ENCODE measurements at regions not wholly inside any gene's neighbourhood (a gene's known extent, or its start where the extent isn't known, plus 50 kb on each side); places are given as distances from the start of the nearest gene placed in this dataset.
"Not testable (repeated sequence)": the region's sequence is repeated elsewhere in the genome, so short reads cannot be mapped to it uniquely, and the experiment has no call there.

DNA sequence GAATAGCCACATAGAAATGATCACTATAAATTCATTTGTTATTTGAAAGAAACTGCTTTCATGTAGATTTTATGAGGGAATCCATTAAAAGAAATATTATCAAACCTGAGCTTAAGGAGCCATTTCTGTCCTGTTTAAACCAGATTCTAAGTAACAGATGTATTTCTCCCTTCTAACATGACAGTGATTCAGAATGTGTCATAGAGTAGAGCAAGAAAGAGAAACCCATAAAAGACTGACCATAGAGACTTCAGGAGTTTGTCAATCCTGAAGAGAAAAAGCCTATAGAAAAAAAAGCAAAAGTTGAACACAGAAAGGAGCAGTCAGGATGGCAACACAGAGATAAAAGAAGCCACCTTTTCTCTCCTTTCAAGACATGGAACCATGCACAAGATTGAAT, 390.6 kb downstream of the PRIM2 start:
- not testable (repeated sequence) for H3K36me3 ChIP-seq (ENCODE audit: control insufficient read depth in 4 of 4, insufficient read depth in 4 of 4, low read length in 4 of 4); H3K9me3 ChIP-seq (ENCODE audit: control insufficient read depth in 4 of 4, insufficient read depth in 3 of 4, low read length in 3 of 4); H3K27ac ChIP-seq (ENCODE audit: low read depth in 1 of 2, low read length in 1 of 2); H3K27me3 ChIP-seq (ENCODE audit: control insufficient read depth in 3 of 3, insufficient read depth in 3 of 3, low read length in 2 of 3); H3K4me1 ChIP-seq (ENCODE audit: control insufficient read depth in 5 of 5, insufficient read depth in 5 of 5, low read length in 5 of 5); H3K4me3 ChIP-seq; H3K9ac ChIP-seq (ENCODE audit: insufficient read depth in 1 of 2, low read length in 2 of 2); DNase-seq; ATAC-seq (ENCODE audit: insufficient read depth, low FRiP score)

DNA sequence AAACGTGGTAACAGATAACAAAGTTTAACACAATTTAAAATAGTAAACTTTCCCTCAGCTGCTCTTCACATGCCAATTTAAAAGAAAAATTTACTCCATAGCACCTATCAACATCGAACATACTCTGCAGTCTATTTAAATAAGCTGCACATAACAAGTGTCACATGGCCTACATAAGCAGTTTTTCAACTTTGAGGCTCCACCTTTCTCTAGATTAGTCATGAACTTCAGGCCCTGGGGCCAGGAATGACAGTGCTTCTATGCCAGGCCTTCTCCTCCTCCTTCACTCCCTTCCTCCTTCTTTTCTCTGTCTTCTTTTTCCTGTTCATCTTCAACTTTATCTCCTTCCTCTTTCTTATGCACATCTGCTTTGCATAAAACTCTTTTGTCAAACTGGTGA, 405.1 kb downstream of the PRIM2 start:
- ATAC-seq (ENCODE audit: insufficient read depth, low FRiP score); H3K9me3 ChIP-seq (ENCODE audit: control insufficient read depth in 4 of 4, insufficient read depth in 3 of 4, low read length in 3 of 4); H3K36me3 ChIP-seq (ENCODE audit: control insufficient read depth in 4 of 4, insufficient read depth in 4 of 4, low read length in 4 of 4); H3K9ac ChIP-seq (ENCODE audit: insufficient read depth in 1 of 2, low read length in 2 of 2); H3K27ac ChIP-seq (ENCODE audit: low read depth in 1 of 2, low read length in 1 of 2); H3K27me3 ChIP-seq (ENCODE audit: control insufficient read depth in 3 of 3, insufficient read depth in 3 of 3, low read length in 2 of 3); DNase-seq; H3K4me3 ChIP-seq; H3K4me1 ChIP-seq (ENCODE audit: control insufficient read depth in 5 of 5, insufficient read depth in 5 of 5, low read length in 5 of 5): not testable (repeated sequence)
- 58 to 69% methylated on average over 1 of the region's 2 CpGs for WGBS, 2 donors

DNA sequence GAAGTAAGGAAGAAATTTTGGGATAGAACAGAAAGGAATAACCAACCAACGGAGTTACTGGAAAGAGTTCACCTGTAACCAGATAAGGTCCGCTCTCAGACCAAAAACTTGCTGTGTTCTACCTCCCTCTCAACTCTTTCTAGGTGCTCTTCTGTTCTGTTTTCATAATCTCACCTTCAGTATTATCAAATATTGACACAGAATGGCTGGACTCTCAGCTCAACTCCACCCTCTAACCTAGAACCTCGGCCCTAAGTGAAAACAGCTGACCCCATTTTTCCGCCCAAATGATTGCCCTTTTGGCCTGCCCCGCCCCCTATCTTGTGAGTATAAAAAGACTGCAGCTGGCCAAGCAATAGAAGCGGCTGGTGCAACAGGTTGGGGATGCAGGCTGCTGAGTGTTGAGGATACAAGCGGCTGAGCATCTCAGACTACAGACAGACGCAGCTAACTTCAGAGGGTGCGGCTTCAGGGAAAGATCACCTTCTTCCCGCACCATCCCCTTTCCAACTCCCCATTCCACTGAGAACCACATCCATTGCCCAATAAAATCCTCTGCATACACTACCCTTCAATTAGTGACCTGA, 406.5 kb downstream of the PRIM2 start:
- not testable (repeated sequence) for ATAC-seq (ENCODE audit: insufficient read depth, low FRiP score); H3K36me3 ChIP-seq (ENCODE audit: control insufficient read depth in 4 of 4, insufficient read depth in 4 of 4, low read length in 4 of 4); H3K9ac ChIP-seq (ENCODE audit: insufficient read depth in 1 of 2, low read length in 2 of 2); DNase-seq; H3K9me3 ChIP-seq (ENCODE audit: control insufficient read depth in 4 of 4, insufficient read depth in 3 of 4, low read length in 3 of 4); H3K27ac ChIP-seq (ENCODE audit: low read depth in 1 of 2, low read length in 1 of 2); H3K4me3 ChIP-seq; H3K4me1 ChIP-seq (ENCODE audit: control insufficient read depth in 5 of 5, insufficient read depth in 5 of 5, low read length in 5 of 5); H3K27me3 ChIP-seq (ENCODE audit: control insufficient read depth in 3 of 3, insufficient read depth in 3 of 3, low read length in 2 of 3)
- 80 to 88% methylated on average over 10 of the region's 10 CpGs for WGBS, 2 donors

DNA sequence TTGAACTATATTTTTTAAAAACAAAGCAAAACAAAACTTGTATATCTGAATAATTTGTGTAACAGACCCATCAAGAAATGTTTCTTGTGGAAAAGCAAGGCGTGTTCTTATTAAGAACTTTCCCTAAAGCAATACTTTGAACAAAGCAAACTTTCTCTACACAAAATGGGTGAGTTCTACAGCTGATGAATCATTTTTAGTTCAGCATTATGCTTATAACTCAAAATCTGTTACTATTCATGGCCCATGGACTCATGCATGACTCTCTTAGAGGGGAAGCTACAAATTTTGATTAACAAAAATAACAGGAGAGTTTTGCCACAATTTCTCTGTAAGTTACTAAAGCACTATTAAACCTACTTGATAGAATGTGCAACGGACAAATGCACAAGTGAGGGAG, 412.0 kb downstream of the PRIM2 start:
- H3K27me3 ChIP-seq (ENCODE audit: control insufficient read depth in 3 of 3, insufficient read depth in 3 of 3, low read length in 2 of 3); H3K36me3 ChIP-seq (ENCODE audit: control insufficient read depth in 4 of 4, insufficient read depth in 4 of 4, low read length in 4 of 4): not testable (repeated sequence)
- 63 to 81% methylated on average over 1 of the region's 2 CpGs for WGBS, 2 donors

DNA sequence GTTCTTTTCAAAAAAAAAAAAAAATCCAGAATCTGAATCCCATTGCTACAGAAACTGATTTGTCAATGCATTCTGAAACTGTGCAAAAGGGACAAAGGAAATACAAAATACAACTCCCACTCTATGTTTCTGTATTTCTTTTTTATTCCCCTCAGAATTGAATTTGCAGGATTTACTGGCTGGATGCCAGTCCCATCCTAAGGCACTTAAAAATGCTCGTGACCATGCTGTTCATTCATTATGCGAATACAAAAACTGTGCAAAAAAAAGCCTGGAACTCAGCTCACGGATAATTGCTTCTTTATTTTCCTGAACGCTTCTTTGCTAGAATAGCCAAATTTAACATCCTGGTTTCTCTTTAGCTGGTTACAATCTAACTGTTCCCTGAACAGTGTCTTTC, 413.3 kb downstream of the PRIM2 start:
- DNase-seq, result peak in 1 of 3 donors; percentile 1

More for the DNA sequence above, 412.0 kb downstream of the PRIM2 start:
- DNase-seq; H3K9ac ChIP-seq (ENCODE audit: insufficient read depth in 1 of 2, low read length in 2 of 2); H3K9me3 ChIP-seq (ENCODE audit: control insufficient read depth in 4 of 4, insufficient read depth in 3 of 4, low read length in 3 of 4); H3K4me1 ChIP-seq (ENCODE audit: control insufficient read depth in 5 of 5, insufficient read depth in 5 of 5, low read length in 5 of 5); H3K4me3 ChIP-seq; H3K27ac ChIP-seq (ENCODE audit: low read depth in 1 of 2, low read length in 1 of 2); ATAC-seq (ENCODE audit: insufficient read depth, low FRiP score): not testable (repeated sequence)

DNA sequence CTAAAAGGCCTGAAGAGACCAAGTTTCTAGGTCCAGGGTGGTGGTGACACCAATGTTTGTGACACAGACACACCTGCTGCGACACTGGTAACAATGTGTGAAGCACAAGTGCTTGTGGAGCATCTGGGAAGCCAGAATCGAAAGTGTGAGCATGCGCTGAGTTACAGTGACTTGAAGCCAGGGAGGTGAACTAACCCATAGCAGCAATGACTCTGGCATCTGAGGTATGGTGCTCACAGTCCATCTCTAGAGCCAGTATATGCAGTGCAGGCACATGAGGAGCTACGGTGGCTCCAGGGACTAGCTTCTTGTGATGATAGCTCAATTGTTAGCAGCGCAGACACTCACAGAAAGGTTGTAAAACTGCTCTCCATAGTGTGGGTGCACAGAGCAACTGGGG, 430.3 kb downstream of the PRIM2 start:
- H3K9me3 ChIP-seq (ENCODE audit: control insufficient read depth in 4 of 4, insufficient read depth in 3 of 4, low read length in 3 of 4); H3K36me3 ChIP-seq (ENCODE audit: control insufficient read depth in 4 of 4, insufficient read depth in 4 of 4, low read length in 4 of 4); H3K27ac ChIP-seq (ENCODE audit: low read depth in 1 of 2, low read length in 1 of 2); H3K4me1 ChIP-seq (ENCODE audit: control insufficient read depth in 5 of 5, insufficient read depth in 5 of 5, low read length in 5 of 5); DNase-seq; ATAC-seq (ENCODE audit: insufficient read depth, low FRiP score); H3K9ac ChIP-seq (ENCODE audit: insufficient read depth in 1 of 2, low read length in 2 of 2); H3K4me3 ChIP-seq; H3K27me3 ChIP-seq (ENCODE audit: control insufficient read depth in 3 of 3, insufficient read depth in 3 of 3, low read length in 2 of 3): not testable (repeated sequence)
- 84 to 85% methylated on average over 4 to 5 of the region's 5 CpGs for WGBS, 2 donors

More for the DNA sequence above, 413.3 kb downstream of the PRIM2 start:
- H3K9ac ChIP-seq (ENCODE audit: insufficient read depth in 1 of 2, low read length in 2 of 2); H3K4me3 ChIP-seq; H3K27me3 ChIP-seq (ENCODE audit: control insufficient read depth in 3 of 3, insufficient read depth in 3 of 3, low read length in 2 of 3); H3K27ac ChIP-seq (ENCODE audit: low read depth in 1 of 2, low read length in 1 of 2); H3K4me1 ChIP-seq (ENCODE audit: control insufficient read depth in 5 of 5, insufficient read depth in 5 of 5, low read length in 5 of 5); H3K36me3 ChIP-seq (ENCODE audit: control insufficient read depth in 4 of 4, insufficient read depth in 4 of 4, low read length in 4 of 4); ATAC-seq (ENCODE audit: insufficient read depth, low FRiP score); H3K9me3 ChIP-seq (ENCODE audit: control insufficient read depth in 4 of 4, insufficient read depth in 3 of 4, low read length in 3 of 4): not testable (repeated sequence)
- 58 to 72% methylated on average over 4 of the region's 4 CpGs for WGBS, 2 donors

DNA sequence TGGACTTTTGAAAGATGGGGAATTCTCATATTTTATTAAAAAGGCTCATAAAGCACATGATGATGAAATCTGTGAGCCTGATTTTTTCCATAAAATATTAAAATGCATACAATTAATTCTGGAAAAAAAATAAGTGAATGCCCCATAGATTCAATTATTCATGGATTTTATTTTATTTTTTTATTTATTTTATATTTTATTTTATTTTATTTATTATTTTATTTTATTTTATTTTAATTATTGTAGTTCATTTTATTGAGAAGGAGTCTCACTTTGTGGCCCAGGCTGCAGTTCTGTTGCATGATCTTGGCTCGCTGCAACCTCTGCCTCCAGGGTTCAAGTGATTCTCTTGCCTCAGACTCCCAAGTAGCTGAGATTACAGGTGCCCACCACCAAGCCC, 442.4 kb downstream of the PRIM2 start:
- not testable (repeated sequence) for DNase-seq; H3K4me1 ChIP-seq (ENCODE audit: control insufficient read depth in 5 of 5, insufficient read depth in 5 of 5, low read length in 5 of 5)
- WGBS, 2 donors, result 82 to 85% methylated on average over 1 of the region's 1 CpG

DNA sequence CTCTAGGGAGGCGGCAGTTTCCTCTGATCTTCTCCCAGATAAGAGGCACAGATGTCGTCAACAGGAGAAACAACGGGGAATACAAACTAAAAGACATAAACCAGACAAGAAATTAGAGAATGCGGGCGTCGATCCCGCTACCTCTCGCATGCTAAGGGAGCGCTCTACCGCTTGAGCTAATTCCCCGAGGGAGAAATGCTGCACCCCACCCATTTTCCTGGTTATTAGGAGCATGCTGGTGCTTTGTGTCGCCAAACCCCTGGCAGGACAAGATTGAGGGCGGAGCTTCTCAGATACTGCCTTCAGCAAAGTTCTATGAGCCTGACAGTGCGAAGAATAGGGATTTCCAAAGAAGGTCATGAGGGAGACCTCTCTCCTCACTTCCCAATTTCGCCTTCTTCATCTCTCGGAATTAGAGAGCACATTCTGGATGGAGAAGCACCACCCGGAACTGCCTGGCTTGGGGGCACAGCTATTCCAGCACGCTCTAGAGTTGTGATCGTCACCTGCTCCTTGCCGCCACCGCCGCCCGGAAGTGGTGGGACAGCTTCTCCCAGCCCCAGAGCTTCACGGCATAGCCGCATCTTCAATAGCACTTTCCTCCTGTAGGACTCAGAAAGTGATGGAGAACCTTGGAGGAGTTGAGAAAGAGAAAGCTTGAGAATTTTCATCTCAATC, 475.4 kb downstream of the PRIM2 start:
- not testable (repeated sequence) for DNase-seq; ATAC-seq (ENCODE audit: insufficient read depth, low FRiP score); H3K36me3 ChIP-seq (ENCODE audit: control insufficient read depth in 4 of 4, insufficient read depth in 4 of 4, low read length in 4 of 4); H3K9ac ChIP-seq (ENCODE audit: insufficient read depth in 1 of 2, low read length in 2 of 2); H3K4me1 ChIP-seq (ENCODE audit: control insufficient read depth in 5 of 5, insufficient read depth in 5 of 5, low read length in 5 of 5); H3K9me3 ChIP-seq (ENCODE audit: control insufficient read depth in 4 of 4, insufficient read depth in 3 of 4, low read length in 3 of 4); H3K27ac ChIP-seq (ENCODE audit: low read depth in 1 of 2, low read length in 1 of 2); H3K4me3 ChIP-seq
- WGBS, 2 donors, result 5% methylated on average over 19 to 25 of the region's 25 CpGs
- peaks cover 0 to 23% (median 11%) of the 10 kb centered on the region in 3 donors for H3K27me3 ChIP-seq (ENCODE audit: control insufficient read depth in 3 of 3, insufficient read depth in 3 of 3, low read length in 2 of 3)

More for the DNA sequence above, 442.4 kb downstream of the PRIM2 start:
- H3K9me3 ChIP-seq (ENCODE audit: control insufficient read depth in 4 of 4, insufficient read depth in 3 of 4, low read length in 3 of 4); H3K9ac ChIP-seq (ENCODE audit: insufficient read depth in 1 of 2, low read length in 2 of 2); H3K27me3 ChIP-seq (ENCODE audit: control insufficient read depth in 3 of 3, insufficient read depth in 3 of 3, low read length in 2 of 3); H3K4me3 ChIP-seq; ATAC-seq (ENCODE audit: insufficient read depth, low FRiP score); H3K36me3 ChIP-seq (ENCODE audit: control insufficient read depth in 4 of 4, insufficient read depth in 4 of 4, low read length in 4 of 4); H3K27ac ChIP-seq (ENCODE audit: low read depth in 1 of 2, low read length in 1 of 2): not testable (repeated sequence)
